WTC11 (cell line): ENCODE measurements at regions not wholly inside any gene's neighbourhood (a gene's known extent, or its start where the extent isn't known, plus 50 kb on each side); places are given as distances from the start of the nearest gene placed in this dataset.

Experiments
- ATAC-seq: fragments of 200-7000 bp; cut with Tn5 transposase; 2 replicates; pipeline ENCODE4 v1.10.0; 2021; ENCODE audit warnings: mild to moderate bottlenecking, moderate library complexity
- CTCF ChIA-PET: fragments of 300-600 bp; sonication (Branson Sonifier 250); formaldehyde crosslinking; loops from one replicate; lab custom pipeline; 2021; ENCODE audit warnings: antibody characterized with exemption; lab: Charles Lee
- POLR2A ChIA-PET: fragments of 350-600 bp; sonication (Branson Sonifier 250); formaldehyde crosslinking; loops from one replicate; lab custom pipeline; 2021; ENCODE audit warnings: antibody characterized with exemption; lab: Charles Lee
- DNase-seq: peaks from one replicate; pipeline ENCODE4 v3.0.0; 2021; ENCODE audit warnings: low spot score
- H3K27ac Mint-ChIP-seq: 2 replicates; pipeline ENCODE4 v1.8.0; 2021; ENCODE audit warnings: mixed read lengths
- H3K27me3 Mint-ChIP-seq: 2 replicates; pipeline ENCODE4 v1.8.0; 2021; ENCODE audit warnings: low read depth, mild to moderate bottlenecking, moderate library complexity, mixed read lengths
- H3K36me3 Mint-ChIP-seq: 2 replicates; pipeline ENCODE4 v1.8.0; 2021; ENCODE audit warnings: mixed read lengths
- H3K4me1 Mint-ChIP-seq: 2 replicates; pipeline ENCODE4 v1.8.0; 2022; ENCODE audit warnings: mixed read lengths
- H3K4me3 Mint-ChIP-seq: 2 replicates; pipeline ENCODE4 v1.8.0; 2021; ENCODE audit warnings: mild to moderate bottlenecking, moderate library complexity, mixed read lengths
- H3K9me3 Mint-ChIP-seq: 2 replicates; pipeline ENCODE4 v1.8.0; 2021; ENCODE audit warnings: mixed read lengths
- CBFB ChIP-seq: sonication (generic); formaldehyde crosslinking; IDR thresholded peaks from 2 replicates; pipeline ENCODE4 v1.8.1; 2022; ENCODE audit warnings: mild to moderate bottlenecking, low read depth, missing genetic modification reagents
- GABPB1 ChIP-seq: sonication (generic); formaldehyde crosslinking; IDR thresholded peaks from 2 replicates; pipeline ENCODE4 v1.8.1; 2023; ENCODE audit warnings: mild to moderate bottlenecking, missing genetic modification reagents
- GTF2I ChIP-seq: fragments of 250-450 bp; sonication (Bioruptor Pico); conservative IDR thresholded peaks from 2 replicates; pipeline ENCODE4 v1.4.0; 2021; ENCODE audit warnings: mild to moderate bottlenecking
- JUN ChIP-seq: sonication (generic); formaldehyde crosslinking; IDR thresholded peaks from 2 replicates; pipeline ENCODE4 v1.8.0; 2023; ENCODE audit warnings: mild to moderate bottlenecking, missing genetic modification reagents
- NFATC4 ChIP-seq: fragments of 250-450 bp; sonication (Bioruptor Pico); IDR thresholded peaks from 2 replicates; pipeline ENCODE4 v1.9.0; 2021; ENCODE audit warnings: mild to moderate bottlenecking
- OVOL2 ChIP-seq: fragments of 250-450 bp; sonication (Bioruptor Pico); IDR thresholded peaks from 2 replicates; pipeline ENCODE4 v1.9.0; 2021; ENCODE audit warnings: mild to moderate bottlenecking, borderline replicate concordance
- SMAD3 ChIP-seq: sonication (generic); formaldehyde crosslinking; IDR thresholded peaks from 2 replicates; pipeline ENCODE4 v1.8.0; 2022; ENCODE audit warnings: missing genetic modification reagents, mild to moderate bottlenecking, borderline replicate concordance
- SP1 ChIP-seq: sonication (generic); formaldehyde crosslinking; conservative IDR thresholded peaks from 2 replicates; pipeline ENCODE4 v1.8.1; 2022; ENCODE audit warnings: missing genetic modification reagents
- TCF7 ChIP-seq: sonication (generic); formaldehyde crosslinking; IDR thresholded peaks from 2 replicates; pipeline ENCODE4 v1.8.0; 2022; ENCODE audit warnings: mild to moderate bottlenecking, low read depth, missing genetic modification reagents, moderate library complexity
- TEAD1 ChIP-seq: sonication (generic); formaldehyde crosslinking; IDR thresholded peaks from 2 replicates; pipeline ENCODE4 v1.8.0; 2022; ENCODE audit warnings: mild to moderate bottlenecking, missing genetic modification reagents
- TEAD4 ChIP-seq: sonication (generic); formaldehyde crosslinking; IDR thresholded peaks from 2 replicates; pipeline ENCODE4 v1.8.0; 2022; ENCODE audit warnings: mild to moderate bottlenecking, missing genetic modification reagents
- ZNF263 ChIP-seq: sonication (generic); formaldehyde crosslinking; IDR thresholded peaks from 2 replicates; pipeline ENCODE4 v1.8.1; 2022; ENCODE audit warnings: low read depth, mild to moderate bottlenecking, moderate library complexity, missing genetic modification reagents
- TF ChIP-seq, protein P1 (sequence below): fragments of 250-450 bp; sonication (Bioruptor Pico); IDR thresholded peaks from 2 replicates; pipeline ENCODE4 v1.9.0; 2021; ENCODE audit warnings: mild to moderate bottlenecking
- TF ChIP-seq, protein P2 (sequence below): sonication (generic); formaldehyde crosslinking; IDR thresholded peaks from 2 replicates; pipeline ENCODE4 v1.8.0; 2023; ENCODE audit warnings: mild to moderate bottlenecking, missing genetic modification reagents
- TF ChIP-seq, protein P3 (sequence below): sonication (generic); formaldehyde crosslinking; IDR thresholded peaks from 2 replicates; pipeline ENCODE4 v1.8.0; 2023; ENCODE audit warnings: missing genetic modification reagents, mild to moderate bottlenecking, borderline replicate concordance
- TF ChIP-seq, protein P4 (sequence below): fragments of 250-450 bp; sonication (Bioruptor Pico); IDR thresholded peaks from 2 replicates; pipeline ENCODE4 v1.8.0; 2021; ENCODE audit warnings: mild to moderate bottlenecking
- TF ChIP-seq, protein P5 (sequence below): sonication (generic); formaldehyde crosslinking; IDR thresholded peaks from 2 replicates; pipeline ENCODE4 v1.8.1; 2023; ENCODE audit warnings: mild to moderate bottlenecking, missing genetic modification reagents, moderate library complexity
- TF ChIP-seq, protein P6 (sequence below): fragments of 250-450 bp; sonication (Bioruptor Pico); IDR thresholded peaks from 2 replicates; pipeline ENCODE4 v1.9.0; 2021; ENCODE audit warnings: mild to moderate bottlenecking
- TF ChIP-seq, protein P7 (sequence below): sonication (generic); formaldehyde crosslinking; IDR thresholded peaks from 2 replicates; pipeline ENCODE4 v1.8.1; 2022; ENCODE audit warnings: missing genetic modification reagents, borderline replicate concordance

DNA sequence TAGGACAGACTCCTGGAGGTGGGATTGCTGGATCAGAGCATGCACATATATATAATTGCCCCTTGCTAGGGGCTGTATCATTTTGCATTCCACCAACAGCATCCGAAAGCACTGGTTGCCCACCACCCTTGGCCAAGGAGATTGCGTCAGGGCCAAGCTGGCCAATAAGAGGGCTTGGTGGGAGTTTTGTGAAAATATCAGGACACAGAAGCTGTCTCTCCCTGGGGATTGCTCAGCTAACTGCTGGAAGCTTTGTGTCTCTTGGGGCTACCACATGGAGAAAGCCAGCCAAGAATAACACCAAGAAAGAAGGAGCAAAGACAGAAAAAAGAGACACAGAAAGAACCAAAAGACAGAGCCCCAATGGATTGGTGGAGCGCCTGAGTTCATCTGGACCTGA, 90.6 kb upstream of the RALGAPA2 start (continued):
- TF ChIP-seq, protein P1, sequence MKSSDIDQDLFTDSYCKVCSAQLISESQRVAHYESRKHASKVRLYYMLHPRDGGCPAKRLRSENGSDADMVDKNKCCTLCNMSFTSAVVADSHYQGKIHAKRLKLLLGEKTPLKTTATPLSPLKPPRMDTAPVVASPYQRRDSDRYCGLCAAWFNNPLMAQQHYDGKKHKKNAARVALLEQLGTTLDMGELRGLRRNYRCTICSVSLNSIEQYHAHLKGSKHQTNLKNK: no peak
- TF ChIP-seq SP1 (CRISPR knock-in tag): no peak
- TF ChIP-seq TCF7 (CRISPR knock-in tag): no peak
- TF ChIP-seq, protein P2, sequence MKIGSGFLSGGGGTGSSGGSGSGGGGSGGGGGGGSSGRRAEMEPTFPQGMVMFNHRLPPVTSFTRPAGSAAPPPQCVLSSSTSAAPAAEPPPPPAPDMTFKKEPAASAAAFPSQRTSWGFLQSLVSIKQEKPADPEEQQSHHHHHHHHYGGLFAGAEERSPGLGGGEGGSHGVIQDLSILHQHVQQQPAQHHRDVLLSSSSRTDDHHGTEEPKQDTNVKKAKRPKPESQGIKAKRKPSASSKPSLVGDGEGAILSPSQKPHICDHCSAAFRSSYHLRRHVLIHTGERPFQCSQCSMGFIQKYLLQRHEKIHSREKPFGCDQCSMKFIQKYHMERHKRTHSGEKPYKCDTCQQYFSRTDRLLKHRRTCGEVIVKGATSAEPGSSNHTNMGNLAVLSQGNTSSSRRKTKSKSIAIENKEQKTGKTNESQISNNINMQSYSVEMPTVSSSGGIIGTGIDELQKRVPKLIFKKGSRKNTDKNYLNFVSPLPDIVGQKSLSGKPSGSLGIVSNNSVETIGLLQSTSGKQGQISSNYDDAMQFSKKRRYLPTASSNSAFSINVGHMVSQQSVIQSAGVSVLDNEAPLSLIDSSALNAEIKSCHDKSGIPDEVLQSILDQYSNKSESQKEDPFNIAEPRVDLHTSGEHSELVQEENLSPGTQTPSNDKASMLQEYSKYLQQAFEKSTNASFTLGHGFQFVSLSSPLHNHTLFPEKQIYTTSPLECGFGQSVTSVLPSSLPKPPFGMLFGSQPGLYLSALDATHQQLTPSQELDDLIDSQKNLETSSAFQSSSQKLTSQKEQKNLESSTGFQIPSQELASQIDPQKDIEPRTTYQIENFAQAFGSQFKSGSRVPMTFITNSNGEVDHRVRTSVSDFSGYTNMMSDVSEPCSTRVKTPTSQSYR (CRISPR knock-in tag): no peak
- TF ChIP-seq CBFB (CRISPR knock-in tag): no peak
- TF ChIP-seq, all 79 proteins: peak for 0

DNA sequence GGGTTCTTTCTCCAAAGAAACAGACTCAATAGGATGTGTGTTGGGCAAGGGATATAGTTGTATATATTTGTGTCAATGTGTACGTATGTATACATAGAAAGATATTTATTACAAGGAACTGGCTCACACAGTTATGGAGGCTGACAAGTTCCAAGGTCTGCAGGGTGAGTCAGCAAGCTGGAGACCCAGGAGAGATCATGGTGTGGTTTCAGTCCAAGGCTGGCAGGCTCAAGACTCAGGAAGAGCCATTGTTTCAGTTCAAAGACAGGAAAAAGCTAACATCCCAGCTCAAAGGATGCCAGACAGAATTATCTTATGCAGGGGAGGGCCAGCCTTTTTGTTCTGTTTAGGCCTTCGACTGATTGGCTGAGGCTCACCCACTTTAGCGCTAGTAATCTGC, 89.9 kb upstream of the RALGAPA2 start:
- POLR2A ChIA-PET: no interaction called here
- ATAC-seq (no peak), DNase-seq (no peak)
- Mint-ChIP-seq H3K4me1 (peaks cover 17% of the 10 kb centered on the region), H3K36me3 (peaks cover 2% of the 10 kb centered on the region; the same call in 1 of the 2 replicates), H3K9me3 (peaks cover 11% of the 10 kb centered on the region), H3K4me3 (no peak overlapping the region), H3K27me3 (peaks cover 5% of the 10 kb centered on the region; the same call in 1 of the 2 replicates), H3K27ac (no peak overlapping the region)
- CTCF ChIA-PET: no interaction called here
- no peak for TF ChIP-seq NFATC4 (CRISPR knock-in tag)
- TF ChIP-seq, protein P3, sequence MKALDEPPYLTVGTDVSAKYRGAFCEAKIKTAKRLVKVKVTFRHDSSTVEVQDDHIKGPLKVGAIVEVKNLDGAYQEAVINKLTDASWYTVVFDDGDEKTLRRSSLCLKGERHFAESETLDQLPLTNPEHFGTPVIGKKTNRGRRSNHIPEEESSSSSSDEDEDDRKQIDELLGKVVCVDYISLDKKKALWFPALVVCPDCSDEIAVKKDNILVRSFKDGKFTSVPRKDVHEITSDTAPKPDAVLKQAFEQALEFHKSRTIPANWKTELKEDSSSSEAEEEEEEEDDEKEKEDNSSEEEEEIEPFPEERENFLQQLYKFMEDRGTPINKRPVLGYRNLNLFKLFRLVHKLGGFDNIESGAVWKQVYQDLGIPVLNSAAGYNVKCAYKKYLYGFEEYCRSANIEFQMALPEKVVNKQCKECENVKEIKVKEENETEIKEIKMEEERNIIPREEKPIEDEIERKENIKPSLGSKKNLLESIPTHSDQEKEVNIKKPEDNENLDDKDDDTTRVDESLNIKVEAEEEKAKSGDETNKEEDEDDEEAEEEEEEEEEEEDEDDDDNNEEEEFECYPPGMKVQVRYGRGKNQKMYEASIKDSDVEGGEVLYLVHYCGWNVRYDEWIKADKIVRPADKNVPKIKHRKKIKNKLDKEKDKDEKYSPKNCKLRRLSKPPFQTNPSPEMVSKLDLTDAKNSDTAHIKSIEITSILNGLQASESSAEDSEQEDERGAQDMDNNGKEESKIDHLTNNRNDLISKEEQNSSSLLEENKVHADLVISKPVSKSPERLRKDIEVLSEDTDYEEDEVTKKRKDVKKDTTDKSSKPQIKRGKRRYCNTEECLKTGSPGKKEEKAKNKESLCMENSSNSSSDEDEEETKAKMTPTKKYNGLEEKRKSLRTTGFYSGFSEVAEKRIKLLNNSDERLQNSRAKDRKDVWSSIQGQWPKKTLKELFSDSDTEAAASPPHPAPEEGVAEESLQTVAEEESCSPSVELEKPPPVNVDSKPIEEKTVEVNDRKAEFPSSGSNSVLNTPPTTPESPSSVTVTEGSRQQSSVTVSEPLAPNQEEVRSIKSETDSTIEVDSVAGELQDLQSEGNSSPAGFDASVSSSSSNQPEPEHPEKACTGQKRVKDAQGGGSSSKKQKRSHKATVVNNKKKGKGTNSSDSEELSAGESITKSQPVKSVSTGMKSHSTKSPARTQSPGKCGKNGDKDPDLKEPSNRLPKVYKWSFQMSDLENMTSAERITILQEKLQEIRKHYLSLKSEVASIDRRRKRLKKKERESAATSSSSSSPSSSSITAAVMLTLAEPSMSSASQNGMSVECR (CRISPR knock-in tag): no peak
- no peak for TF ChIP-seq JUN (CRISPR knock-in tag)
- no peak for TF ChIP-seq TEAD4 (CRISPR knock-in tag)
- TF ChIP-seq ZNF263 (CRISPR knock-in tag): no peak
- TF ChIP-seq GABPB1 (CRISPR knock-in tag): no peak
- TF ChIP-seq, protein P4, sequence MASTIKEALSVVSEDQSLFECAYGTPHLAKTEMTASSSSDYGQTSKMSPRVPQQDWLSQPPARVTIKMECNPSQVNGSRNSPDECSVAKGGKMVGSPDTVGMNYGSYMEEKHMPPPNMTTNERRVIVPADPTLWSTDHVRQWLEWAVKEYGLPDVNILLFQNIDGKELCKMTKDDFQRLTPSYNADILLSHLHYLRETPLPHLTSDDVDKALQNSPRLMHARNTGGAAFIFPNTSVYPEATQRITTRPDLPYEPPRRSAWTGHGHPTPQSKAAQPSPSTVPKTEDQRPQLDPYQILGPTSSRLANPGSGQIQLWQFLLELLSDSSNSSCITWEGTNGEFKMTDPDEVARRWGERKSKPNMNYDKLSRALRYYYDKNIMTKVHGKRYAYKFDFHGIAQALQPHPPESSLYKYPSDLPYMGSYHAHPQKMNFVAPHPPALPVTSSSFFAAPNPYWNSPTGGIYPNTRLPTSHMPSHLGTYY: no peak
- TF ChIP-seq, protein P5, sequence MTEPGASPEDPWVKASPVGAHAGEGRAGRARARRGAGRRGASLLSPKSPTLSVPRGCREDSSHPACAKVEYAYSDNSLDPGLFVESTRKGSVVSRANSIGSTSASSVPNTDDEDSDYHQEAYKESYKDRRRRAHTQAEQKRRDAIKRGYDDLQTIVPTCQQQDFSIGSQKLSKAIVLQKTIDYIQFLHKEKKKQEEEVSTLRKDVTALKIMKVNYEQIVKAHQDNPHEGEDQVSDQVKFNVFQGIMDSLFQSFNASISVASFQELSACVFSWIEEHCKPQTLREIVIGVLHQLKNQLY (CRISPR knock-in tag): no peak
- TF ChIP-seq OVOL2: no peak
- TF ChIP-seq SMAD3 (CRISPR knock-in tag): no peak
- no peak for TF ChIP-seq TEAD1 (CRISPR knock-in tag)
- TF ChIP-seq, protein P6, sequence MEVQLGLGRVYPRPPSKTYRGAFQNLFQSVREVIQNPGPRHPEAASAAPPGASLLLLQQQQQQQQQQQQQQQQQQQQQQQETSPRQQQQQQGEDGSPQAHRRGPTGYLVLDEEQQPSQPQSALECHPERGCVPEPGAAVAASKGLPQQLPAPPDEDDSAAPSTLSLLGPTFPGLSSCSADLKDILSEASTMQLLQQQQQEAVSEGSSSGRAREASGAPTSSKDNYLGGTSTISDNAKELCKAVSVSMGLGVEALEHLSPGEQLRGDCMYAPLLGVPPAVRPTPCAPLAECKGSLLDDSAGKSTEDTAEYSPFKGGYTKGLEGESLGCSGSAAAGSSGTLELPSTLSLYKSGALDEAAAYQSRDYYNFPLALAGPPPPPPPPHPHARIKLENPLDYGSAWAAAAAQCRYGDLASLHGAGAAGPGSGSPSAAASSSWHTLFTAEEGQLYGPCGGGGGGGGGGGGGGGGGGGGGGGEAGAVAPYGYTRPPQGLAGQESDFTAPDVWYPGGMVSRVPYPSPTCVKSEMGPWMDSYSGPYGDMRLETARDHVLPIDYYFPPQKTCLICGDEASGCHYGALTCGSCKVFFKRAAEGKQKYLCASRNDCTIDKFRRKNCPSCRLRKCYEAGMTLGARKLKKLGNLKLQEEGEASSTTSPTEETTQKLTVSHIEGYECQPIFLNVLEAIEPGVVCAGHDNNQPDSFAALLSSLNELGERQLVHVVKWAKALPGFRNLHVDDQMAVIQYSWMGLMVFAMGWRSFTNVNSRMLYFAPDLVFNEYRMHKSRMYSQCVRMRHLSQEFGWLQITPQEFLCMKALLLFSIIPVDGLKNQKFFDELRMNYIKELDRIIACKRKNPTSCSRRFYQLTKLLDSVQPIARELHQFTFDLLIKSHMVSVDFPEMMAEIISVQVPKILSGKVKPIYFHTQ: no peak
- TF ChIP-seq GTF2I (CRISPR knock-in tag): no peak
- TF ChIP-seq, protein P7, sequence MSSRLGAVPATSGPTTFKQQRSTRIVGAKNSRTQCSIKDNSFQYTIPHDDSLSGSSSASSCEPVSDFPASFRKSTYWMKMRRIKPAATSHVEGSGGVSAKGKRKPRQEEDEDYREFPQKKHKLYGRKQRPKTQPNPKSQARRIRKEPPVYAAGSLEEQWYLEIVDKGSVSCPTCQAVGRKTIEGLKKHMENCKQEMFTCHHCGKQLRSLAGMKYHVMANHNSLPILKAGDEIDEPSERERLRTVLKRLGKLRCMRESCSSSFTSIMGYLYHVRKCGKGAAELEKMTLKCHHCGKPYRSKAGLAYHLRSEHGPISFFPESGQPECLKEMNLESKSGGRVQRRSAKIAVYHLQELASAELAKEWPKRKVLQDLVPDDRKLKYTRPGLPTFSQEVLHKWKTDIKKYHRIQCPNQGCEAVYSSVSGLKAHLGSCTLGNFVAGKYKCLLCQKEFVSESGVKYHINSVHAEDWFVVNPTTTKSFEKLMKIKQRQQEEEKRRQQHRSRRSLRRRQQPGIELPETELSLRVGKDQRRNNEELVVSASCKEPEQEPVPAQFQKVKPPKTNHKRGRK (CRISPR knock-in tag): no peak
